ENCODE measurements at regions not wholly inside any gene's neighbourhood (a gene's known extent, or its start where the extent isn't known, plus 50 kb on each side); places are given as distances from the start of the nearest gene placed in this dataset.

- Histone ChIP-seq H3K4me1 (peaks cover 0 to 2% (median 0%) of the 10 kb centered on the region in 9 donors), H3K36me3 (no peaks in the 10 kb centered on the region), H3K27ac (no peak overlapping the region), H3K4me3 (no peak overlapping the region), H3K27me3 (no peaks in the 10 kb centered on the region), H3K9me3 (no peaks in the 10 kb centered on the region)
- 77 to 80% methylated on average over 8 of the region's 8 CpGs for WGBS, 2 donors
- no peak for ATAC-seq
- TF ChIP-seq CTCF (IDR thresholded peaks at IDR 0.05): no peak
- DNase-seq: no peak
- intact Hi-C loops (cut with DNase I): no loop called here
Observed at GRCh38 chr16:11459722-11460121, 114.5 kb downstream of the RMI2 start.

GRCh38 chr16:11460820-11461594 is 115.7 kb downstream of the RMI2 start:
- intact Hi-C loops (cut with DNase I): no loop called here
- WGBS, 2 donors: 83 to 86% methylated on average over 18 of the region's 18 CpGs

GRCh38 chr16:11461595-11461990 is 116.3 kb downstream of the RMI2 start:
- DNase-seq (no peak), ATAC-seq (no peak)
- intact Hi-C loops (cut with DNase I): no loop called here
- no peaks in the 10 kb centered on the region for H3K9me3 ChIP-seq
- WGBS, 2 donors: 78 to 81% methylated on average over 6 of the region's 6 CpGs
- no peaks in the 10 kb centered on the region for H3K36me3 ChIP-seq
- no peak overlapping the region for H3K27ac ChIP-seq
- H3K4me3 ChIP-seq: no peak overlapping the region
- H3K4me1 ChIP-seq: peaks cover 0 to 2% (median 0%) of the 10 kb centered on the region in 9 donors
- H3K27me3 ChIP-seq: no peaks in the 10 kb centered on the region
- no peak for TF ChIP-seq CTCF (IDR thresholded peaks at IDR 0.05)

More at GRCh38 chr16:11460820-11461594, 115.7 kb downstream of the RMI2 start:
- Histone ChIP-seq H3K36me3 (no peaks in the 10 kb centered on the region), H3K27ac (no peak overlapping the region), H3K4me3 (no peak overlapping the region), H3K4me1 (peaks cover 0 to 2% (median 0%) of the 10 kb centered on the region in 9 donors), H3K9me3 (no peaks in the 10 kb centered on the region), H3K27me3 (no peaks in the 10 kb centered on the region)
- TF ChIP-seq CTCF (IDR thresholded peaks at IDR 0.05): no peak
- ATAC-seq: peak in 1 of 8 donors; percentile 34
- DNase-seq: no peak

GRCh38 chr16:11462036-11462435 is 116.8 kb downstream of the RMI2 start:
- no peak for ATAC-seq
- no peak overlapping the region for H3K4me3 ChIP-seq
- H3K9me3 ChIP-seq: no peaks in the 10 kb centered on the region
- peaks cover 0 to 2% (median 0%) of the 10 kb centered on the region in 9 donors for H3K4me1 ChIP-seq
- no peak for DNase-seq
- intact Hi-C loops (cut with DNase I): no loop called here
- no peaks in the 10 kb centered on the region for H3K27me3 ChIP-seq
- no peak overlapping the region for H3K27ac ChIP-seq
- 88 to 90% methylated on average over 15 of the region's 15 CpGs for WGBS, 2 donors
- H3K36me3 ChIP-seq: no peaks in the 10 kb centered on the region
- no peak for TF ChIP-seq CTCF (IDR thresholded peaks at IDR 0.05)
